H9 (cell line): ENCODE measurements at regions not wholly inside any gene's neighbourhood (a gene's known extent, or its start where the extent isn't known, plus 50 kb on each side); places are given as distances from the start of the nearest gene placed in this dataset.
"Not testable (repeated sequence)": the region's sequence is repeated elsewhere in the genome, so short reads cannot be mapped to it uniquely, and the experiment has no call there.

Source experiments
- DNase-seq: peaks from one replicate; pipeline ENCODE4 v3.0.0-alpha.2; 2017
- H2AFZ ChIP-seq: one replicate; pipeline ENCODE4 v1.6.1; 2013; ENCODE audit warnings: mild to moderate bottlenecking, low read length, control low read depth, moderate library complexity
- H2AK5ac ChIP-seq: 2 replicates; pipeline ENCODE4 v1.6.1; 2013; ENCODE audit warnings: low read length, control low read depth, mixed read lengths; ENCODE audit not compliant: insufficient read length
- H2BK120ac ChIP-seq: one replicate; pipeline ENCODE4 v1.6.1; 2013; ENCODE audit warnings: low read depth, mild to moderate bottlenecking, low read length, control low read depth, inconsistent platforms; ENCODE audit not compliant: poor library complexity, severe bottlenecking
- H2BK12ac ChIP-seq: 2 replicates; pipeline ENCODE4 v1.6.1; 2013; ENCODE audit warnings: low read length, control low read depth, mixed read lengths, low read depth; ENCODE audit not compliant: insufficient read length
- H2BK15ac ChIP-seq: 2 replicates; pipeline ENCODE4 v1.6.1; 2013; ENCODE audit warnings: low read depth, low read length, control low read depth
- H2BK20ac ChIP-seq: one replicate; pipeline ENCODE4 v1.6.1; 2013; ENCODE audit warnings: low read depth, mild to moderate bottlenecking, low read length, control low read depth, inconsistent platforms; ENCODE audit not compliant: poor library complexity, severe bottlenecking
- H2BK5ac ChIP-seq: 2 replicates; pipeline ENCODE4 v1.6.1; 2013; ENCODE audit warnings: low read length, control low read depth, mixed read lengths; ENCODE audit not compliant: insufficient read length
- H3K14ac ChIP-seq: 2 replicates; pipeline ENCODE4 v1.6.1; 2013; ENCODE audit warnings: low read length, control low read depth; ENCODE audit not compliant: insufficient read depth
- H3K18ac ChIP-seq: 2 replicates; pipeline ENCODE4 v1.6.1; 2013; ENCODE audit warnings: low read depth, mild to moderate bottlenecking, mixed read lengths, low read length, control low read depth; ENCODE audit not compliant: insufficient read length
- H3K23ac ChIP-seq: 2 replicates; pipeline ENCODE4 v1.6.1; 2013; ENCODE audit warnings: low read length, control low read depth, mixed read lengths, low read depth; ENCODE audit not compliant: insufficient read length
- H3K23me2 ChIP-seq: 2 replicates; pipeline ENCODE4 v1.6.1; 2013; ENCODE audit warnings: low read depth, mild to moderate bottlenecking, mixed read lengths, low read length, control low read depth; ENCODE audit not compliant: insufficient read length, poor library complexity, severe bottlenecking
- H3K27ac ChIP-seq: 2 replicates; pipeline ENCODE4 v1.5.1; 2013; ENCODE audit warnings: low read length, control low read depth, mixed read lengths, low read depth; ENCODE audit not compliant: insufficient read length
- H3K27me3 ChIP-seq: 2 replicates; pipeline ENCODE4 v1.6.1; 2013; ENCODE audit warnings: low read length, control low read depth, inconsistent platforms; ENCODE audit not compliant: insufficient read depth
- H3K4ac ChIP-seq: 2 replicates; pipeline ENCODE4 v1.6.1; 2013; ENCODE audit warnings: low read depth, mild to moderate bottlenecking, control low read depth, inconsistent platforms, low read length, moderate library complexity
- H3K4me1 ChIP-seq: 2 replicates; pipeline ENCODE4 v1.6.1; 2013; ENCODE audit warnings: low read length, control low read depth, inconsistent platforms; ENCODE audit not compliant: insufficient read depth
- H3K4me2 ChIP-seq: 2 replicates; pipeline ENCODE4 v1.6.1; 2013; ENCODE audit warnings: low read length, control low read depth, mixed read lengths; ENCODE audit not compliant: insufficient read length, insufficient read depth
- H3K56ac ChIP-seq: 2 replicates; pipeline ENCODE4 v1.6.1; 2013; ENCODE audit warnings: low read depth, mild to moderate bottlenecking, mixed read lengths, low read length, control low read depth; ENCODE audit not compliant: insufficient read length
- H3K79me1 ChIP-seq: 2 replicates; pipeline ENCODE4 v1.6.1; 2013; ENCODE audit warnings: low read depth, mild to moderate bottlenecking, moderate library complexity, low read length, control low read depth, inconsistent platforms; ENCODE audit not compliant: insufficient read depth, poor library complexity, severe bottlenecking
- H3K79me2 ChIP-seq: 2 replicates; pipeline ENCODE4 v1.6.1; 2013; ENCODE audit warnings: low read length, control low read depth, inconsistent platforms; ENCODE audit not compliant: insufficient read depth
- H3K9ac ChIP-seq: 2 replicates; pipeline ENCODE4 v1.6.1; 2013; ENCODE audit warnings: low read length, control low read depth, mixed read lengths; ENCODE audit not compliant: insufficient read length; ENCODE audit errors: extremely low read depth
- H3K9me3 ChIP-seq: one replicate; pipeline ENCODE4 v1.6.1; 2013; ENCODE audit warnings: low read depth, low read length, inconsistent platforms; ENCODE audit not compliant: control insufficient read depth
- H3T11ph ChIP-seq: one replicate; pipeline ENCODE4 v1.6.1; 2013; ENCODE audit warnings: mild to moderate bottlenecking, low read length, control low read depth, inconsistent platforms
- H4K20me1 ChIP-seq: one replicate; pipeline ENCODE4 v1.6.1; 2013; ENCODE audit not compliant: control insufficient read depth, insufficient read length, insufficient read depth
- H4K5ac ChIP-seq: 2 replicates; pipeline ENCODE4 v1.6.1; 2013; ENCODE audit warnings: low read depth, mild to moderate bottlenecking, mixed read lengths, low read length, control low read depth; ENCODE audit not compliant: insufficient read length
- H4K8ac ChIP-seq: replicated peaks from 2 replicates; pipeline ENCODE4 v1.6.1; 2013; ENCODE audit warnings: low read length, control low read depth, mixed read lengths, low read depth; ENCODE audit not compliant: insufficient read length
- H4K91ac ChIP-seq: 2 replicates; pipeline ENCODE4 v1.6.1; 2013; ENCODE audit warnings: low read depth, mild to moderate bottlenecking, moderate library complexity, mixed read lengths, low read length, control low read depth; ENCODE audit not compliant: insufficient read length
- H3K27ac Mint-ChIP-seq, 3 experiments: 2 replicates in 2 of 3; 3 replicates in 1 of 3; pipeline ENCODE4 v1.8.0; 2020 to 2021; ENCODE audit warnings: mixed read lengths in 3 of 3, mild to moderate bottlenecking in 1 of 3, moderate library complexity in 1 of 3
- H3K27me3 Mint-ChIP-seq: 2 replicates; pipeline ENCODE4 v1.8.0; 2021; ENCODE audit warnings: low read depth, mild to moderate bottlenecking, moderate library complexity, mixed read lengths
- H3K36me3 Mint-ChIP-seq, 3 experiments: 2 replicates in 2 of 3; 3 replicates in 1 of 3; pipeline ENCODE4 v1.8.0; 2020 to 2021; ENCODE audit warnings: low read depth in 3 of 3, mixed read lengths in 3 of 3; ENCODE audit not compliant: insufficient read depth in 1 of 3
- H3K4me1 Mint-ChIP-seq, 2 experiments: 2 replicates each; pipeline ENCODE4 v1.8.0; 2020; ENCODE audit warnings: mixed read lengths in 2 of 2
- H3K4me3 Mint-ChIP-seq, 2 experiments: 2 replicates in 1 of 2; 3 replicates in 1 of 2; pipeline ENCODE4 v1.8.0; 2020 to 2021; ENCODE audit warnings: mild to moderate bottlenecking in 2 of 2, mixed read lengths in 2 of 2, moderate library complexity in 1 of 2
- H3K9me3 Mint-ChIP-seq, 2 experiments: 2 replicates in 1 of 2; 3 replicates in 1 of 2; pipeline ENCODE4 v1.8.0; 2020; ENCODE audit warnings: mild to moderate bottlenecking in 2 of 2, mixed read lengths in 2 of 2, moderate library complexity in 1 of 2
- WGBS: extraction: QIAGEN DNeasy Blood & Tissue Kit; methylation state at CpG from one replicate; pipeline ENCODE4 v1.1.7; 2013; ENCODE audit warnings: missing lambda C conversion rate, low lambda C conversion rate, mixed read lengths; ENCODE audit not compliant: insufficient read length; ENCODE audit errors: extremely low coverage; 5-methylcytosine and 5-hydroxymethylcytosine counted together
- TF ChIP-seq, protein P1 (sequence below): fragments of 200-600 bp; sonication (generic); conservative IDR thresholded peaks from 3 replicates; pipeline ENCODE4 v1.8.0; 2021; ENCODE audit warnings: antibody characterized with exemption, mild to moderate bottlenecking

DNA sequence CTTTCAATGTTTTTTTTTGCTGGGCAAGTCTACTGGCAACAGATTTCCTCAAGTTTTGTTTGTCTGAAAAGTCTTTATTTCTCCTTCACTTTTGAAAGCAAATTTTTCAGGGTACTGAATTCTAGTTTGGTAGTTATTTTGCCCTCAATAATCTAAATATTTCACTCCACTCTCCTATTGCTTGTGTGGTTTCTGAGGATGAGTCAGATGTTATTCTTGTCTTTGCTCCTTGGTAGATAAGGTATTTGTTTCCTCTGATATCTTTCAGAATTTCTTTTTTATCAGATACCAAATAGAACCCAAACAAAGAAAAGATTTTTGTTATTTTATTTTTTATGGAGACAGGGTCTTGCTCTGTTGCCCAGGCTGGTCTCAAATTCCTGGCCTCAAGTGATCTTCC lies 99.2 kb upstream of the MALRD1 start:
- H2AFZ ChIP-seq, result no peak overlapping the region
- Mint-ChIP-seq H3K4me3 (no peak overlapping the region), H3K27me3 (peaks cover 6% of the 10 kb centered on the region; the same call in 1 of the 2 replicates), H3K4me1 (no peaks in the 10 kb centered on the region), H3K27ac (no peak overlapping the region), H3K36me3 (no peaks in the 10 kb centered on the region), H3K9me3 (no peaks in the 10 kb centered on the region; a peak in 3 of 5 replicates)
- no peak overlapping the region for H2BK15ac ChIP-seq
- no peak overlapping the region for H2BK120ac ChIP-seq
- no peak overlapping the region for H3K9ac ChIP-seq
- no peak overlapping the region for H4K5ac ChIP-seq
- H3K56ac ChIP-seq, result no peak overlapping the region
- no peak overlapping the region for H4K91ac ChIP-seq
- no peak overlapping the region for H3T11ph ChIP-seq
- no peak overlapping the region for H2BK5ac ChIP-seq
- H2BK20ac ChIP-seq, result no peak overlapping the region
- no peaks in the 10 kb centered on the region for H3K79me2 ChIP-seq
- H3K18ac ChIP-seq, result no peak overlapping the region
- no peaks in the 10 kb centered on the region for H3K23me2 ChIP-seq
- no peaks in the 10 kb centered on the region for H3K79me1 ChIP-seq
- H3K14ac ChIP-seq, result no peak overlapping the region
- no peaks in the 10 kb centered on the region for H3K27me3 ChIP-seq
- H4K20me1 ChIP-seq, result no peaks in the 10 kb centered on the region
- H3K27ac ChIP-seq, result no peak overlapping the region
- no peak for DNase-seq
- H3K9me3 ChIP-seq, result no peaks in the 10 kb centered on the region
- H3K4ac ChIP-seq, result no peak overlapping the region
- no peak overlapping the region for H2BK12ac ChIP-seq
- H3K4me2 ChIP-seq, result no peak overlapping the region
- H2AK5ac ChIP-seq, result no peak overlapping the region
- TF ChIP-seq, protein P1, sequence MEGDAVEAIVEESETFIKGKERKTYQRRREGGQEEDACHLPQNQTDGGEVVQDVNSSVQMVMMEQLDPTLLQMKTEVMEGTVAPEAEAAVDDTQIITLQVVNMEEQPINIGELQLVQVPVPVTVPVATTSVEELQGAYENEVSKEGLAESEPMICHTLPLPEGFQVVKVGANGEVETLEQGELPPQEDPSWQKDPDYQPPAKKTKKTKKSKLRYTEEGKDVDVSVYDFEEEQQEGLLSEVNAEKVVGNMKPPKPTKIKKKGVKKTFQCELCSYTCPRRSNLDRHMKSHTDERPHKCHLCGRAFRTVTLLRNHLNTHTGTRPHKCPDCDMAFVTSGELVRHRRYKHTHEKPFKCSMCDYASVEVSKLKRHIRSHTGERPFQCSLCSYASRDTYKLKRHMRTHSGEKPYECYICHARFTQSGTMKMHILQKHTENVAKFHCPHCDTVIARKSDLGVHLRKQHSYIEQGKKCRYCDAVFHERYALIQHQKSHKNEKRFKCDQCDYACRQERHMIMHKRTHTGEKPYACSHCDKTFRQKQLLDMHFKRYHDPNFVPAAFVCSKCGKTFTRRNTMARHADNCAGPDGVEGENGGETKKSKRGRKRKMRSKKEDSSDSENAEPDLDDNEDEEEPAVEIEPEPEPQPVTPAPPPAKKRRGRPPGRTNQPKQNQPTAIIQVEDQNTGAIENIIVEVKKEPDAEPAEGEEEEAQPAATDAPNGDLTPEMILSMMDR, result no peak
- H3K4me1 ChIP-seq, result no peaks in the 10 kb centered on the region
- H3K23ac ChIP-seq, result no peak overlapping the region
- H4K8ac ChIP-seq, result no peak overlapping the region

DNA sequence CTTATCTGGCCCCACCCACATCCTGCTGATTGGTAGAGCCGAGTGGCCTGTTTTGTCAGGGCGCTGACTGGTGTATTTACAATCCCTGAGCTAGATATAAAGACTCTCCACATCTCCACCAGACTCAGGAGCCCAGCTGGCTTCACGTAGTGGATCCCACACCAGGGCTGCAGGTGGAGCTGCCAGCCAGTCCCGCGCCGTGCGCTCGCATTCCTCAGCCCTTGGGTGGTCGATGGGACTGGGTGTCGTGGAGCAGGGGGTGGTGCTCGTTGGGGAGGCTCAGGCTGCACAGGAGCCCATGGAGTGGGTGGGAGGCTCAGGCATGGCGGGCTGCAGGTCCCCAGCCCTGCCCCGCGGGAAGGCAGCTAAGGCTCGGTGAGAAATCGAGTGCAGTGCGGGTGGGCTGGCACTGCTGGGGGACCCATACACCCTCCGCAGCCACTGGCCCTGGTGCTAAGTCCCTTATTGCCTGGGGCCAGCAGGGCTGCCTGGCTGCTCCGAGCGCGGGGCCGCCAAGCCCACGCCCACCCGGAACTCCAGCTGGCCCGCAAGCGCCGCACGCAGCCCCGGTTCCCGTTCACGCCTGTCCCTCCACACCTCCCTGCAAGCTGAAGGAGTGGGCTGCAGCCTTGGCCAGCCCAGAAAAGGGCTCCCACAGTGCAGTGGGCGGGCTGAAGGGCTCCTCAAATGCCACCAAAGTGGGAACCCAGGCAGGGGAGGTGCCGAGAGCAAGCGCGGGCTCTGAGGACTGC lies 97.4 kb upstream of the MALRD1 start:
- H4K8ac ChIP-seq, H3K4ac ChIP-seq, H3K56ac ChIP-seq, H3K9me3 Mint-ChIP-seq, H2BK15ac ChIP-seq, H3K4me1 ChIP-seq, H2BK20ac ChIP-seq, H3K27ac Mint-ChIP-seq, H3K4me1 Mint-ChIP-seq, H2AK5ac ChIP-seq, H3K23ac ChIP-seq, H4K20me1 ChIP-seq, H3K79me2 ChIP-seq, H3T11ph ChIP-seq, H3K27me3 Mint-ChIP-seq, H3K9me3 ChIP-seq, H3K23me2 ChIP-seq, H2AFZ ChIP-seq, H4K5ac ChIP-seq, H2BK120ac ChIP-seq, H3K18ac ChIP-seq, H3K4me3 Mint-ChIP-seq, H3K14ac ChIP-seq, H3K27ac ChIP-seq, H3K4me2 ChIP-seq, H2BK5ac ChIP-seq, H3K9ac ChIP-seq, H4K91ac ChIP-seq, DNase-seq, H3K79me1 ChIP-seq, H2BK12ac ChIP-seq, H3K27me3 ChIP-seq, H3K36me3 Mint-ChIP-seq: not testable (repeated sequence)
- no CpG with 5 or more reads among the region's 35 CpGs for WGBS
